GM21515 (cell line): ENCODE measurements at regions not wholly inside any gene's neighbourhood (a gene's known extent, or its start where the extent isn't known, plus 50 kb on each side); places are given as distances from the start of the nearest gene placed in this dataset.

Source experiments
- ATAC-seq: cut with Tn5 transposase; IDR thresholded peaks from one replicate; pipeline ENCODE4 v1.9.1; 2021; ENCODE audit not compliant: unreplicated experiment

GRCh38 chr4:182014164-182014563 is 229.0 kb upstream of the TENM3 start:
- no peak for ATAC-seq

- ATAC-seq, result no peak
Measured at GRCh38 chr4:182015014-182015413, 228.2 kb upstream of the TENM3 start.

- ATAC-seq, result no peak
Measured at GRCh38 chr4:182015893-182016292, 227.3 kb upstream of the TENM3 start.

GRCh38 chr4:182017038-182017437 is 226.2 kb upstream of the TENM3 start:
- no peak for ATAC-seq

DNA sequence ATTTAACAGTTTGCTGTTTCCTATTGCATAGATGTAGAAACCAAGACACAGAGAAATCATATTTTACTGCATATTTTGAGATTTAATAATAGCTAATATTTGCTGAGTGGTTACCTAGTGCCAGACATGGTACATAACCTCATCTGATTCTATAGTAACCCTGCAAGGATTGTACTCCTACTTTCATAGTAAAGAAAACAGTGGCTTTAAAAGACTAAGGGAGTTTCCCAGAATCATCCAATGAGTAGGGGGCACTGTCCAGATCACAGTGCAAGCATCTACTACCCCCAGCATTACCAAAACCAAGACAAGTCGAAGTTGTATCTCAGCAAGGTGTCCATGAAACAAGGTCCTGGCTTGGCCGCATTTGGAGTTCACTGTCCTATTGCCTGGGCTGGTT is 224.5 kb upstream of the TENM3 start:
- ATAC-seq, result peak; percentile 42

DNA sequence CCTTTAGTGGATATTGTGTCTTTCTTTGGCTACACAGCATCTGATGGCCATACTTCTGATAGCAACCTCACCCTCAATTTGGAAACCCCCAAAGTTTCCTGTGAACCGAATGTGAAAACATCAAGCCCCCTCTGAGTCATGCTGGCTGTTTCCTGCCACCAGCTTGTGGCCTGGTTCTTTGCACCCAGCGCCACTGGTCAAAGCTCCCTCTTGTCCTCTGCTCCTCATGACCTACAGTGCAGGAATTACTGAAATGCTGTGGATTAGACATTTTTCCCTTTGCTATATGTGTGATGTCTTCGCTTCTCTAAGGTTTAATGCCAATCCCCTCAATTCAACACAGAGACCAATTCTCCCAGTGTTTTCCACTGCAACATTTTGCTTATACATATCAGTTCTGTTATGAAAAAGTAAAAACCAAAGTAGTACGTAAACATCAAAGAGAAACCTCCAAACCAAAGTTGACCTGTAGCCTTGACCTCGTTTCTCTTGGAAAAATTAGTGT is 224.0 kb upstream of the TENM3 start:
- ATAC-seq, result peak; percentile 87

- no peak for ATAC-seq
Measured at GRCh38 chr4:182022909-182023308, 220.3 kb upstream of the TENM3 start.

DNA sequence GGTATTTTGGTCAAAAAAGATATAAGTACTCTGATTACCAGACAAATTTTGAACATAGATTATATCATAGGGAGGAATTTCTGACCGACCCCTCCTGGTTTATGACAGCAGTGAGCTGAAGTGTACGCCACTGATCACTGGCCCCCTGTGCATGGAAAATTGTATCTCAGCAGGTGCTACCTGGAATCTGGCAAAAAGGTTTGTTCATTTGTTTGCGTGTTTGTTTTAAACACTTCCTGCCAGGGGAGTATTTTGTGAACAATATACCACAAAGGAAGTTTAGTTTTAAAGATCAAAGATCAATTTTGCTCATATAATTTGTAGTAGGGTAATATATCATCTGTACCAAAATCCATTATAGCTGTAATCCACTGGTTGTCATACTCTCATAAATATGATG is 219.7 kb upstream of the TENM3 start:
- ATAC-seq, result no peak

DNA sequence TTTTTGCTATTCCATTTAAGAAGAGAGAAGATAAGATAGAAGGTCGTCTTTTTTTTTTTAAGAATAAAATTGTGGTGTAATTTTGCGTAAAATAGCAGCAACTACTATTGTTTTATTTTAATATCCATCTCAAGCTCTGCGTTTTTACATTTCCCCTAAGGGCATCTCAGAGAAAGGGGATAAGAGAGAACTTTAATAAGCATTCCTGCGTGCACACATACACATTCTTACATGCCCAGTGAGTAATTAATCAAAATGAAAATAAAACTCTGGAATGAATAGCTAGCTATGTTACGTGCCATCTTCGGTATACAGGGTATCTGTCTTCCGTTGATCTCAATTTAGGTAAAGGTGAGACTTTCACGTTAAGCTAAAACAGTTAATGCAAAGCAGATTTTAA is 200.3 kb upstream of the TENM3 start:
- no peak for ATAC-seq

GRCh38 chr4:182048871-182049270 is 194.3 kb upstream of the TENM3 start:
- ATAC-seq, result no peak

DNA sequence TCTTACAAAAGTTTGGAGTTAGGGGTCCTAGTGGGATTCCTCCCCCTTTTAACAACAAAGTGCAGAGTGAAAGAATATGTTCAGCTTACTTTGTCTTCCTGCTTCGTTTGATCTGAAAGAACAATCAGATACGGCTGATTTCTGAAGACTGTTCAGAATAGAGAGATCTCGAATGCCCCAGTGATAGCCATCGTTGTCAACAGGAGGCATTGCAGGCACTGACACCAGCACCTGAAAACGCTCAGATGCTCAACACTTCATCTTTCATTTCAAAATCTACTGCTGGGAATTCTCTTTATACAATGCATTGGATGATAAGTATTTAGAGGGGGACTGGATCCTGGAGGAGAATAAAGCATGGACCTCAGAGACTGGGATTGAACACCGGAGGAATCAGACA is 186.3 kb upstream of the TENM3 start:
- no peak for ATAC-seq

GRCh38 chr4:182062458-182062857 is 180.7 kb upstream of the TENM3 start:
- ATAC-seq, result no peak

GRCh38 chr4:182062936-182063335 is 180.3 kb upstream of the TENM3 start:
- ATAC-seq, result no peak

DNA sequence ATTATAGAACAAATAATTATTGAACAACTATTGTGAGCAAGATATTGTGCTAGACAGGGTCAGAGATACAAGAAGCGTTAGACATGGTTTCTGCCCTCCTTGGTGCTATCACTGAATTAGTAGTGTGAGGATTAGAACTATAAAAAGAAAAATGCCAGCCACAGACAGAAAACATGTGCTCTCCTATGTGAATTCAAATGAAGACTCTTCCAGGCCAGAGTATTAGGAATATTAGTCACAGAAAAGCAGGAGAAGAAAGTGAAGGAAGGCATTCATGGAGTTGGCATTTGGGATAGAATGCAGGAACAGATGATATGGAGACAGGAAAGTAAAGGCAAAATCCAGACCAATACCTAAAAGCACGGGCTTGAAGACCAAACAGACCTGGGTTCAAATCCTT is 179.6 kb upstream of the TENM3 start:
- no peak for ATAC-seq

GRCh38 chr4:182065255-182065654 is 177.9 kb upstream of the TENM3 start:
- ATAC-seq, result no peak

- no peak for ATAC-seq
Measured at GRCh38 chr4:182066037-182066436, 177.2 kb upstream of the TENM3 start.

- no peak for ATAC-seq
Measured at GRCh38 chr4:182067828-182068227, 175.4 kb upstream of the TENM3 start.

DNA sequence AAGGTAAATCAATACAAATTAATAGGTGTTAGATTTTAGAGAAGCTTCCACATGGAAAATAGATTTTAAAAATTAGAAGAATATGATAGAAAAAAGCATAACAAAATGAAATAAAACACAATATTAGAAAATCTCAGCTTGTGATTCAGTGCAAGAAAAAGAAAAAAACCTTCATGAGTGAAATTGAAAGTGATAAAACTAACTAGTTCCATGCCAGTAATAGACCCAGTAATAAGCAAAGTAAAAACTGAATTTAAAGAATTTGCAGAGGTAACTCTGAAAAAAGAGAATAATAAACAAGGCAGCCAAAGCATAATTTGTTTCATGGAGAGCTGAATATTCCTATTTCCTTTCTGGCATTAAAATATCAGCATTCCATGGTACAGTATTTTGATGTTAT is 174.3 kb upstream of the TENM3 start:
- no peak for ATAC-seq

DNA sequence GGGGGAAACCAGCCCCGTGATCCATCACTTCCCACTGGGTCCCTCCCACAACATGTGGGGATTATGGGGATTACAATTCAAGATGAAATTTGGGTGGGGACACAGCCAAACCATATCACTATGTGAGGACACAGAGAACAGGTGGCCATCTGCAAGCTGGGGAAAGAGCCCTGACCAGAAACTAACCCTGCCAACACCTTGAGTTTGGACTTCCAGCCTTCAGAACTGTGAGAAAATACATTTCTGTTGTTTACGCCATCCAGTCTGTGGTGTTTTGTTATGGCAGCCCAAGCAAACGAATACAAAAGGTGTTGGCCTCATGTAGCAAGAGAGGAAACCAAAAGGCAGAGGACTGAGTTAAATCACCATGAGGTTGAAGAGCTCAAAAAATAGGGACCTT is 169.9 kb upstream of the TENM3 start:
- no peak for ATAC-seq

- no peak for ATAC-seq
Measured at GRCh38 chr4:182074139-182074538, 169.1 kb upstream of the TENM3 start.

- ATAC-seq, result no peak
Measured at GRCh38 chr4:182074810-182075209, 168.4 kb upstream of the TENM3 start.

DNA sequence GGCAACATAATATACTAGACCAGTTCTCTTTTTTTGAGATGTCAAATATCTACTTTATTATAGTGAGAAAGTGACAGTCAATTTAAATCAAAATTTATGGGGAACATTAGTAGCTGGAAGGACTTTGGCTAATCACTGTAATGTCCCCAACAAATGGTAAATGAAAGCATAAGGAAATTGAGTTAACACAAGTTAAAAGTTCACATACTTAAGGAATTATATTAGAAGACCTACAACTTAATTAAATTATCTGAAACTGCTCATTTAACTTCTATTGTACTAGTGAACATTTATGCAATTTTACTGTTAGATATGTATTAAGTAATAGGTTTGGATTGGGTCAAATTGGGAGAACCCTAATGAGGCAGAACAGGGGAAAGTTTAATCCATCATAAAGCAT is 160.3 kb upstream of the TENM3 start:
- ATAC-seq, result no peak

DNA sequence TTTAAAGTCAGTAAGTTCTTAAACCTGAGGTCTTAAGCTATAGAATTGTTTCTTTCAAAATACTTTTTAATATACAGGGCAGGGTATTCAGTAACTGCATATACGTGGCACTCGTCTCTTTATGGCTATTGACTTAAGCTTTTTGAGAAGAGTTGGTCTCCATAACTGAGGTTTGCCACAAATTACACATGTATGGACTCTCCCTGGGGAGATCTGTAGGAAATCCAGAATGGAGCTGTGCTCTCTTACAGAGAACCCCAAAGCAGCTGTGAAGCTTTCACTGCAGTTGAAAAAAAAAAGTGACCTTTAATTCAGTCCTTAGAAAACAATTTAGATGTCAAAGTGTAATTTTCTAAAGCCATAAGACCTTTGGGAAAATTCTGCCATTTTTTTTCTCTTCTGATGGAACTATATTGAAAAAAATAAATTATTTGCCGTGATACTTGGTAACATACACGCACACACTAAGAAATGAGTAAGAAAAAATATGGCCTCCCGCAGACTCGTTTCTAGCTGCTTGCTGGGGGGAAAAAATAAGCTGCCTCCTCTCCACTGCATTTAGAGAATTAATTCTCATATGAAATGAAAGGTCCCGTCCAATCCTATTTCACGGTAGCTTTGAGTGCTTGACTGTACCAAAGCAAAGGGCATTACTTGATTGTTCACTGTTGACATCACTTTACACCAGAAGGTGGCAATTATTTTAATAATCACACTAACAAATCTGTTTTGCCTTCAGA is 159.4 kb upstream of the TENM3 start:
- no peak for ATAC-seq
